GM21447 (cell line): ENCODE measurements at regions not wholly inside any gene's neighbourhood (a gene's known extent, or its start where the extent isn't known, plus 50 kb on each side); places are given as distances from the start of the nearest gene placed in this dataset.
"Not testable (repeated sequence)": the region's sequence is repeated elsewhere in the genome, so short reads cannot be mapped to it uniquely, and the experiment has no call there.

ENCODE experiments used
- ATAC-seq: cut with Tn5 transposase; IDR thresholded peaks from one replicate; pipeline ENCODE4 v1.9.1; 2021; ENCODE audit not compliant: unreplicated experiment

GRCh38 chr6:91052473-91053450 is 465.9 kb upstream of the MAP3K7 start:
- ATAC-seq: not testable (repeated sequence)

GRCh38 chr6:91045161-91045560 is 458.3 kb upstream of the MAP3K7 start:
- ATAC-seq: no peak

- ATAC-seq: no peak
These were observed 456.9 kb upstream of the MAP3K7 start for GRCh38 chr6:91043751-91044150.

DNA sequence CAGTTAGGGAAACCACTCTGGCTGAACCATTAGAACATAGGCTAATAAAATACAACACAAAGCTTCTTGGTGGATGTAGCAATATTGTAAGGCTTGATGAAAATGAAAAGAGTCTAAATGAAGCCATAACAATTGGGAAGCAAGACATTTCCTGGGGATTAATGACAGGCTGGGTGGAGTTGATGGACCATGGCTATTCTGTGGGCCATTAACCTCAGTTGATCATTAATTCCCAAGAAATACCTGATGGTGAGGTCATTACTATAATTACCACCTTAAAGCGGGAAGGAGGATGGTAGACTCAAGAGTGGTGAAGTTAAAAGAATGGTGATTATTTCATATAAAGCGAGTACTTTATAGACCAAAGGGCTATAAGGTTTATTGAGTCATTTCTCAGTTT is 455.8 kb upstream of the MAP3K7 start:
- no peak for ATAC-seq

DNA sequence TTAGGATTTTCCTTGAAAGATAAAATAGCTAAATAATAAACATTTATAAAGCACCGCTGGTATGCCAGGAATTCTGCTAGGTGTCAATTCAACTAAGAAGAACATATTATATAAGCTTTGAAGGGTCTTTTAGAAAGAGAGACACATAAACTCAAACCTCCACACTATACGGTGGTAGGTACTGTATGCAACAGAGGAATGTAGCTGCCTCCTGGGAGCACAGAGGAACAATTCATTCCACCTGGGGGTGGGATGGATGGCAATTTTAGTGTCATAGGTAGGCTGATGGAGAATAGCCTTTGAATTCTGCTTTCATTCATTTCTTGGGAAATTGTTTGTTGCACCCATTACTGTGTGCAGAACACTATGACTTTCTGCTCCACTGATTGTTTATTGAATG is 447.1 kb upstream of the MAP3K7 start:
- no peak for ATAC-seq

GRCh38 chr6:91031581-91031980 is 444.7 kb upstream of the MAP3K7 start:
- no peak for ATAC-seq

- no peak for ATAC-seq
These were observed 442.3 kb upstream of the MAP3K7 start for GRCh38 chr6:91029211-91029610.

DNA sequence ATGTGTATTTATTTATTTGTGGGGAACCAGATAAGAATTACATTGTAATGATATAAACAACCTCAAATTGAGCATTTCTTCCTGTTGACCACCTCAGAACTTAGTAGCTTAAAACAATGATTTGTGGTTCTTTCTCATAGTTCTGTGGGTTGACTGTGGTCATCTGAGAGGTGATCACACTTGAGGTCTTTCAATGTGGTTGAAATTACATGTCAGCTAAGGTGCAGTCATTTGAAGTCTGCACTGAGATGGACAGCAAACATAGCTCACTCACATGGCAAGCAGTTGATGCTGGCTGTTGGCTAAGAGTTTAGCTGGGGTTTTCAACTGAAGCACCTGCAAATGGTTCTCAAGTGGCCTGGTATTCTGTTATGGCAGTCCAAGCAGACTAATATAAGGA is 436.7 kb upstream of the MAP3K7 start:
- ATAC-seq: no peak

DNA sequence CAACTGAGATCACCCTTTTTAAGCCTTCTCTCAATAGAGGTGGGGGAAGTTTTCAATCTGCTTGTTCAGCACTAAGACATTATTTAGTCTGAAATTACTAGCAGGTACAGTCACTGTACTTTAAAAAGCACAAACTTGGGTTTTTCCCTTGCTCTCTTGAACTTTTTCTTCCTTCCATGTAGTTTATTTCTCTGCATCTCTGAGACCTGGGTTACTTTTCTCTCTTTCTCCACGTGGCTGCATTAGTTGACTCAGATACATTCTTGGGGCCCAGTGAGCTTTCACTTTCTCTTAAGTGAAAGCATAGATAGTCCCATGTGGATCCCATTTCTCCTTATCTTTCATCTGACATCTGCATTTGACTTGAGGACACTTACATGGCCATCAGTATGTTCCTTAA is 433.9 kb upstream of the MAP3K7 start:
- ATAC-seq: peak; percentile 90

DNA sequence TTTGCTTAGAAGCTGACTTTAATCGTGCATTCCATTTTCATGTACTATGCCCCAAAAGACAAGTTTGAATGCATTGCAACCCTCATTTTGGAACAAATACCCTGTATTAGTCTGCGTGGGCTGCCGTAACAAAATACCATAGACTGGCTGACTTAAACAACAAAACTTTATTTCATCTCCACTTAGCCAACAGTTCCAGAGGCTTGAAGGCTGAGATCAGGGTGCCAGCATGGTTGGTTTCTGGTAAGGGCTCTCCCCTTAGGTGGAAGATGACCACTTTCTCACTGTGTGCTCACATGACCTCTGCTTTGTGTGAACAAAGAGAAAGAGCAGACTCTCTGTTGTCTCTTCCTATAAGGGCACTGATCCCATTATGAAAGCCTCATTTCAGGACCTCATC is 431.7 kb upstream of the MAP3K7 start:
- no peak for ATAC-seq

DNA sequence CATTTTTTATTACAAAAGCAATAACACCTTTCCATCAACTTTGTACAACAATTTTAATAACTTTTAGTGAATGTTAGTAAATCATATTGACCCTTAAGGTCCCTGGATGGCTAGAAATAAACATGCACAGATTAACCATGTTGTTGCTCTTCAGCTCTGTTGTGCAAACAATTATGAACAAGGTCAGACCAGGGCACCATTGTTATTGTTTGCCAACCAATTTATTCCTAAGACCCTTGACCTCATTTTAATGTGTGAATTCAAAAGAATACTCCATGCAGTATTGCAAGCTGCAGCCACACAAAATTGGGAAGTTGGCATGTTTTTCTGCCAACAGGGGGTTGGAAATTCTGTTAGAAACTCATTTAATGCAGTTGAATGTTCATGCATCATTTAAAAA is 426.6 kb upstream of the MAP3K7 start:
- no peak for ATAC-seq

DNA sequence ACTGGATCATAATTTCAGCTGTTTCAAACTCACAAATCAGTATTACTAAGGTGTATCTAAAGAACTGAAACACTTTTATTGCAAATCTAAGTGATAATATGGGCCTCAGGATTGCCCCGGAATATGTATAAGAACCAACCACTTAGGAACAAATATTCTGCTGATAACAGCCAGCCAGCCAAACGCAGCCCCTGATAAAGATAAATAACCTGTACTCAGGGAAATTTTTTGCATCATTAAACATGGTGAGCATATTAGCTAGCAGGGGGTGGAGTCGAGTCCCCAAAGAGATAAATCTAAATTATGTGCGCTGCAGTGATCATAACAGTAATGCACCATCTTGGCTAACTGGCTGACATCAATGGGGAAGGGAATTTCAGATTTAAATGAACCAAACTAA is 410.2 kb upstream of the MAP3K7 start:
- no peak for ATAC-seq

DNA sequence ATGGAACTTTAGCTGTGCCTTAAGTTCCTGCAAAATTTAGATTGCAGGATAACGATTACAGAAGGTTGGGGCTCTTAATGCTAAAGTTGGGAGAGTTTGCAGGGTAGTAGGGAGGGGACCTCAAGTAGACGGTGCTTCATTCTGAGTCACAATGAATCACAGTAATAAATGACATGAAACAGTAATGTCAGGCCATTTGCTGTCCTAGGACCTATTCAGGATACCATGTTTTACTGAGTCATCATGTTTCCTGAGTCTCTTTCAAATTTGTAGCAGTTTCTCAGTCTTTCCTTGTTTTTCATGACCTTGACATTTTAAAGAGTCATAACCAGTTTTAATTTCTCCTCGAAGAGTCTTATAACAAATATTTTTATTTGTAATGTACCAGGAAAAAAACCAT is 406.9 kb upstream of the MAP3K7 start:
- ATAC-seq: no peak

DNA sequence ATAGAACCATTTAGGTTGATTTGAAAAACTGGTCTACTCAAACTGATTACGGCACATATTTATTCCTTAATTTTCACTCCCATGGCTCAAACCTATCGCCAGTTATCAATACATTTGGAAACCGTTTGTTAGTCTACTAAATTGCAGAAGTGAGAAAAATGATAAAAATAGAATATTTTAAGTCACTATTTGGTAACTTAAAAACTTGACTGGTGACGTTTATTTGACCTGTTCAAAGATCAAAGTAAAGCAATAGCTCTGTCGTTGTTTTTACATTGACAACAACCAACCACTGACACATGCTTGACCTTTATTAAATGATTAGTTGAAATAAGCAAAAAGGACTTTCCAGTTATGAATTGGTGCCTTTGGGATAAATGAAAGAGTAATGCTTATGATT is 402.9 kb upstream of the MAP3K7 start:
- no peak for ATAC-seq

GRCh38 chr6:90984066-90984465 is 397.2 kb upstream of the MAP3K7 start:
- ATAC-seq: no peak

GRCh38 chr6:90983462-90983861 is 396.6 kb upstream of the MAP3K7 start:
- ATAC-seq: no peak

- ATAC-seq: no peak
These were observed 395.7 kb upstream of the MAP3K7 start for GRCh38 chr6:90982581-90982980.

- no peak for ATAC-seq
These were observed 395.2 kb upstream of the MAP3K7 start for GRCh38 chr6:90982051-90982450.

GRCh38 chr6:90978046-90978445 is 391.2 kb upstream of the MAP3K7 start:
- ATAC-seq: no peak

DNA sequence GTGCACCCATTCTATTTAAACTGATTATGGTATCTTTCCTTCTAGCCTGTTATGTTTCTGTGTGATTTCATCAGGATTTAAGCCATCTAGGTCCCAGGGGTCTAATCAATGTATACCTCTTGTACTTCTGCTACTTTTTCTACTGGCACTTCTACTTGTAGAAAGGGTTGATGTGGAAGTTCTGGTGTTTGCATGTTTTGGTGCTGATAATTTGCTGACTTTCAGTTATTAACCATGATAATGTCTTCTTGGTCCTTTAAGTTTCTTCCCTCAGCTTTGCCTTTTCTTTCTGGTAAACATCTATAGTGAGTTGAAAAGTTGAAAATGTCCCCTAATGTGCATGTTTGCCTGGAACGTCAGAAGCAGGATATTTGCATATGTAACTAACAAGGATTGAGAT is 390.6 kb upstream of the MAP3K7 start:
- no peak for ATAC-seq

DNA sequence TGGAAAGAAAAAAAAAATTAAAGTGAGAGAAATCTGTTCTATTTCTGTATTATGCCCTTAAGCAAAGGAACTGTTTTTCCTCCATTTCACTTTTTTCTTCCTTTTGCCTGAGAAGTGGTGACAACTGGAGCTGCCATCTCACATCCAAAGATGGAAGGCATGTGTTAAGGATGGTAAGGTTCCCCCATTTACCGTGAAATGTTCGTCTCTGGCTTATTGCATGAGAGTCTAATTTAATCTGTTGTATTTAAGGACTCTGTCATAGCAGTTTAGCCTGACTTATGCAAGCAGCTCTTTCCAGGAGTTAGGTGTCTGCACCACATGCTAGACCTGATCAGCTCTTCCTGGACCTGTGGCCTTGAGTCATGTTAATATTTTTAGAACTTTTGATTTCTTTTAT is 389.5 kb upstream of the MAP3K7 start:
- no peak for ATAC-seq

DNA sequence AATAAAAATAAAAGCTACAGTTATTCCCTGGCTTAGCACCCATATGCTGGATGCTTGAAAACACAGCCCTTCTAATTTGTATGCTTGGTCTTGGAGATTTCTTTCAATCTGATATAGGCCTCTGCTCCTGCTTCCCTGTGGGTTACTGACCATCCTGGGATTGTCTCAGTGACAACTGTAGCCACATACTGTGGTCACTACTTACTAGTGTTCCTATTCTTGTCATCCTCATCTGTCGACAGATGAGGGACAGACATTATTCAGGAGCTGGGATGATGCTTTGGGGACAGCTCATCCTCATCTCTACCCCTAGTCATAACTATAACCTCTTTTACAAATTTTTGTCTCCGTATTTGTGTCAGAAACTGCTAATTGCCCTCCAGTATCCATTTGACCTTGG is 388.9 kb upstream of the MAP3K7 start:
- no peak for ATAC-seq

DNA sequence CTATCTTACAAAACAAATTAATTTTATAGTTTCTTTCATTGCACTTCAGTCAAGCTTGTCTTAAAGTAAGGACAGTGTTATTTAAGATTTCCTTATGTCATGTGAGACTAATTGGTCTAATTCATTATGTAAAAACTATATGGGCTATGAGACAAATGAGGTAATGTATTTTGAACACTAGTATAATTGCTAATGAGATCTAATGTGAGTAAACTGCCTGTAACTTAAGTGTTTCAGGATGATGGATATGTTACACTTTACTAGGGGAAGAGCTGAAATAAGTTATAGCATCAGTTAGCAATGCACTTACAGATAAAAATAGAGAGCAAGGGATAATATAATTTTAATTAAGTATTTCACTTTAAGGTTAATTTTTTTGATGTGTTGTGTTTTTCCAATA is 386.3 kb upstream of the MAP3K7 start:
- ATAC-seq: no peak
